NT2/D1 (cell line): ENCODE measurements at regions not wholly inside any gene's neighbourhood (a gene's known extent, or its start where the extent isn't known, plus 50 kb on each side); places are given as distances from the start of the nearest gene placed in this dataset.

Source experiments
- DNase-seq: peaks from one replicate; pipeline ENCODE4 v3.0.0-alpha.2; 2011; ENCODE audit warnings: low read depth, low spot score
- H3K27me3 ChIP-seq: 2 replicates; pipeline ENCODE4 v1.6.0; 2011; ENCODE audit warnings: mild to moderate bottlenecking; ENCODE audit not compliant: insufficient read length, insufficient read depth
- H3K36me3 ChIP-seq: 2 replicates; pipeline ENCODE4 v1.6.1; 2011; ENCODE audit warnings: mild to moderate bottlenecking, low read length, mixed read lengths; ENCODE audit not compliant: insufficient read depth, insufficient read length
- H3K4me1 ChIP-seq: 2 replicates; pipeline ENCODE4 v1.5.1; 2011; ENCODE audit not compliant: insufficient read depth, insufficient read length
- H3K4me3 ChIP-seq: 2 replicates; pipeline ENCODE4 v1.5.1; 2011; ENCODE audit warnings: low read depth; ENCODE audit not compliant: insufficient read length
- H3K9ac ChIP-seq: 2 replicates; pipeline ENCODE4 v1.6.0; 2011; ENCODE audit warnings: low read depth; ENCODE audit not compliant: insufficient read length
- H3K9me3 ChIP-seq: 2 replicates; pipeline ENCODE4 v1.5.1; 2011; ENCODE audit warnings: mild to moderate bottlenecking, low read length; ENCODE audit not compliant: insufficient read depth
- SUZ12 ChIP-seq: IDR thresholded peaks from 2 replicates; pipeline ENCODE4 v1.6.1; 2011; ENCODE audit not compliant: insufficient read length, insufficient read depth; ENCODE audit errors: extremely low read depth
- YY1 ChIP-seq: IDR thresholded peaks from 2 replicates; pipeline ENCODE4 v1.6.1; 2011; ENCODE audit not compliant: insufficient read length, insufficient read depth
- ZNF274 ChIP-seq: IDR thresholded peaks from 2 replicates; pipeline ENCODE4 v1.6.1; 2011; ENCODE audit warnings: mild to moderate bottlenecking, low read depth, low read length

GRCh38 chr12:90181216-90181615, 472.6 kb upstream of the ATP2B1 start:
- H3K9ac ChIP-seq: no peak overlapping the region
- no peaks in the 10 kb centered on the region for H3K4me1 ChIP-seq
- no peak overlapping the region for H3K4me3 ChIP-seq
- TF ChIP-seq ZNF274 (no peak), SUZ12 (no peak), YY1 (no peak)
- H3K9me3 ChIP-seq: peaks cover 19% of the 10 kb centered on the region; the same call in 1 of the 2 replicates
- H3K36me3 ChIP-seq: no peaks in the 10 kb centered on the region
- no peaks in the 10 kb centered on the region for H3K27me3 ChIP-seq
- no peak for DNase-seq

- no peak for TF ChIP-seq ZNF274
- no peak for TF ChIP-seq SUZ12
- no peak for TF ChIP-seq YY1
- Histone ChIP-seq H3K36me3 (no peaks in the 10 kb centered on the region), H3K9ac (no peak overlapping the region), H3K4me3 (no peak overlapping the region), H3K4me1 (no peaks in the 10 kb centered on the region), H3K27me3 (no peaks in the 10 kb centered on the region), H3K9me3 (0 out of 2 replicates have a peak, but pooled peaks cover 4% of the 10 kb centered on the region)
- DNase-seq: no peak
These were observed 466.3 kb upstream of the ATP2B1 start for GRCh38 chr12:90174956-90175355.

- DNase-seq: no peak
- 0 out of 2 replicates have a peak, but pooled peaks cover 4% of the 10 kb centered on the region for H3K9me3 ChIP-seq
- H3K4me1 ChIP-seq: no peaks in the 10 kb centered on the region
- H3K27me3 ChIP-seq: no peaks in the 10 kb centered on the region
- no peak overlapping the region for H3K4me3 ChIP-seq
- TF ChIP-seq YY1 (no peak), SUZ12 (no peak), ZNF274 (no peak)
- H3K36me3 ChIP-seq: no peaks in the 10 kb centered on the region
- no peak overlapping the region for H3K9ac ChIP-seq
These were observed 465.5 kb upstream of the ATP2B1 start for GRCh38 chr12:90174198-90174510.

- Histone ChIP-seq H3K27me3 (no peaks in the 10 kb centered on the region), H3K9me3 (0 out of 2 replicates have a peak, but pooled peaks cover 4% of the 10 kb centered on the region), H3K36me3 (no peaks in the 10 kb centered on the region), H3K4me1 (no peaks in the 10 kb centered on the region), H3K4me3 (no peak overlapping the region), H3K9ac (no peak overlapping the region)
- TF ChIP-seq SUZ12: no peak
- TF ChIP-seq YY1: no peak
- TF ChIP-seq ZNF274: no peak
- DNase-seq: no peak
These were observed 465.0 kb upstream of the ATP2B1 start for GRCh38 chr12:90173499-90174197.

- DNase-seq: no peak
- Histone ChIP-seq H3K4me3 (no peak overlapping the region), H3K36me3 (no peaks in the 10 kb centered on the region), H3K4me1 (no peaks in the 10 kb centered on the region), H3K9me3 (0 out of 2 replicates have a peak, but pooled peaks cover 3% of the 10 kb centered on the region), H3K27me3 (no peaks in the 10 kb centered on the region), H3K9ac (no peak overlapping the region)
- TF ChIP-seq SUZ12: no peak
- no peak for TF ChIP-seq ZNF274
- TF ChIP-seq YY1: no peak
These were observed 463.9 kb upstream of the ATP2B1 start for GRCh38 chr12:90172524-90172923.

GRCh38 chr12:90170740-90171139, 462.1 kb upstream of the ATP2B1 start:
- no peak for DNase-seq
- Histone ChIP-seq H3K4me1 (no peaks in the 10 kb centered on the region), H3K9ac (no peak overlapping the region)

GRCh38 chr12:90167518-90168208, 459.0 kb upstream of the ATP2B1 start:
- Histone ChIP-seq H3K36me3 (no peaks in the 10 kb centered on the region), H3K4me3 (no peak overlapping the region), H3K4me1 (no peaks in the 10 kb centered on the region), H3K9ac (no peak overlapping the region), H3K27me3 (no peaks in the 10 kb centered on the region), H3K9me3 (no peaks in the 10 kb centered on the region)
- no peak for TF ChIP-seq YY1
- no peak for TF ChIP-seq SUZ12
- TF ChIP-seq ZNF274: no peak
- DNase-seq: no peak

More at GRCh38 chr12:90170740-90171139, 462.1 kb upstream of the ATP2B1 start:
- Histone ChIP-seq H3K27me3 (no peaks in the 10 kb centered on the region), H3K36me3 (no peaks in the 10 kb centered on the region), H3K9me3 (no peaks in the 10 kb centered on the region), H3K4me3 (no peak overlapping the region)
- TF ChIP-seq SUZ12: no peak
- TF ChIP-seq ZNF274: no peak
- no peak for TF ChIP-seq YY1

- H3K9ac ChIP-seq: no peak overlapping the region
- H3K27me3 ChIP-seq: no peaks in the 10 kb centered on the region
- no peaks in the 10 kb centered on the region for H3K36me3 ChIP-seq
- no peak for DNase-seq
- no peak for TF ChIP-seq YY1
- H3K9me3 ChIP-seq: peaks cover 3% of the 10 kb centered on the region; the same call in 1 of the 2 replicates
- H3K4me3 ChIP-seq: no peak overlapping the region
- no peaks in the 10 kb centered on the region for H3K4me1 ChIP-seq
These were observed 458.0 kb upstream of the ATP2B1 start for GRCh38 chr12:90166671-90167070.
